SKM-1 treated with dmso at 0.1 percent for 144 hours (cell line): ENCODE measurements at regions not wholly inside any gene's neighbourhood (a gene's known extent, or its start where the extent isn't known, plus 50 kb on each side); places are given as distances from the start of the nearest gene placed in this dataset.
"Not testable (repeated sequence)": the region's sequence is repeated elsewhere in the genome, so short reads cannot be mapped to it uniquely, and the experiment has no call there.

Experiments used
- DNase-seq: peaks from one replicate; lab custom pipeline; 2025; ENCODE audit not compliant: unreplicated experiment; lab: John Stamatoyannopoulos, UW

GRCh38 chr2:240369335-240369734, 66.1 kb upstream of the GPC1 start:
- DNase-seq: no peak

- DNase-seq: no peak
These were observed 65.5 kb upstream of the GPC1 start for GRCh38 chr2:240369801-240370585.

- DNase-seq: no peak
These were observed 64.1 kb upstream of the GPC1 start for GRCh38 chr2:240371129-240372000.

- no peak for DNase-seq
These were observed 63.4 kb upstream of the GPC1 start for GRCh38 chr2:240372101-240372500.

- no peak for DNase-seq
These were observed 62.1 kb upstream of the GPC1 start for GRCh38 chr2:240373289-240373885.

- no peak for DNase-seq
These were observed 61.2 kb upstream of the GPC1 start for GRCh38 chr2:240374085-240374907.

GRCh38 chr2:240375024-240375645, 60.3 kb upstream of the GPC1 start:
- DNase-seq: no peak

GRCh38 chr2:240376739-240377138, 58.7 kb upstream of the GPC1 start:
- no peak for DNase-seq

- DNase-seq: no peak
These were observed 58.1 kb upstream of the GPC1 start for GRCh38 chr2:240377366-240377765.

GRCh38 chr2:240379089-240379636, 56.3 kb upstream of the GPC1 start:
- DNase-seq: no peak

GRCh38 chr2:240383099-240383758, 52.2 kb upstream of the GPC1 start:
- no peak for DNase-seq

- DNase-seq: no peak
These were observed 51.4 kb upstream of the GPC1 start for GRCh38 chr2:240383871-240384700.

- no peak for DNase-seq
These were observed 50.6 kb upstream of the GPC1 start for GRCh38 chr2:240384711-240385450.

- not testable (repeated sequence) for DNase-seq
These were observed 49.9 kb upstream of the GPC1 start for GRCh38 chr2:240385451-240386161.
